ENCODE measurements at regions not wholly inside any gene's neighbourhood (a gene's known extent, or its start where the extent isn't known, plus 50 kb on each side); places are given as distances from the start of the nearest gene placed in this dataset.
"Not testable (repeated sequence)": the region's sequence is repeated elsewhere in the genome, so short reads cannot be mapped to it uniquely, and the experiment has no call there.

DNA sequence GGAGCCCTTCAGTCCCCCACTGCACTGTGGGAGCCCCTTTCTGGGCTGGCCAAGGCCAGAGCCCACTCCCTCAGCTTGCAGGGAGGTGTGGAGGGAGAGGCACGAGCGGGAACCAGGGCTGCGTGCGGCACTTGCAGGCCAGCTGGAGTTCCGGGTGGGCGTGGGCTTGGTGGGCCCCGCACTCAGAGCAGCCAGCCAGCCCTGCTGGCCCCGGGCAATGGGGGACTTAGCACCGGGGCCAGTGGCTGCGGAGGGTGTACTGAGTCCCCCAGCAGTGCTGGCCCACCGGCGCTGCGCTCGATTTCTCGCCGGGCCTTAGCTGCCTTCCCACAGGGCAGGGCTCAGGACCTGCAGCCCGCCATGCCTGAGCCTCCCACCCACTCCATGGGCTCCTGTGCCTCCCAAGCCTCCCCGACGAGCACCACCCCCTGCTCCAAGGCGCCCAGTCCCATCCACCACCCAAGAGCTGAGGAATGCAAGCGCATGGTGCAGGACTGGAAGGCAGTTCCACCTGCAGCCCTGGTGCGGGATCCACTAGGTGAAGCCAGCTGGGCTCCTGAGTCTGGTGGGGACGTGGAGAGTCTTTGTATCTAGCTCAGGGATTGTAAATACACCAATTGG, 776.2 kb downstream of the KCTD8 start:
- DNase-seq: not testable (repeated sequence)

DNA sequence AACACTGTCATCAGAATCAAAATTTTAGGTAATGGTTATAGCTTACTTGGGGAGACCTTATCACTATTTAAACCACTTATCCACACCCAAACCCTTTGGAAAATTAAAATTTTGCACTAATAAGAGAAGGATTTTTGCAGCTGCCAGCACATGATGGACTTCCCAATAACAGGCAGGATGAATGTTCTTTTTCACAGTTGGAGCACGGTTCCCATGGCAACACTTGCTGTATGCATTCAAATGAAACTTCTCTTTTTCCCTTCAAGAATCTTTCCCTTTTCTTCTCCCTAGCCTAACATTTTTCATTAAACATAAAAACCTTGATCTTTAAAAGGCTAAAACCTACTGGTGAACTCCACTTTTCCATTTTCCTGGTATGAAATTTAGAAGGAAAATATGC, 768.2 kb downstream of the KCTD8 start:
- no peak for DNase-seq

DNA sequence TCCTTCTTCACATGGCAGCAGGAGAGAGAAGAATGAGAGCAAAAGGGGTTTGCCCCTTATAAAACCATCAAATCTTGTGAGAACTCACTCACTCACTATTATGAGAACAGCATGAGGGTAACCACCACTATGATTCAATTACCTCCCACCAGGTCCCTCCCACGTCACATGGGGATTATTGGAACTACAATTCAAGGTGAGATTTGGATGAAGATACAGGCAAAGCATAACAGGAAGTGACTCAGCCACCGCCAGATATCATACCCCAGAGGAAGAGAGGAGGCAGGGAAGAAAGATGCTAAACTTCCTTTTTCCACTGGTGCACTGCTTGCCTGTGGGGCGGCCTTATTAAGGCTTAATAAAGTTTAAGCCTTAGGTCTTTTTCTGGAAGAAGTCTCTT, 766.1 kb downstream of the KCTD8 start:
- no peak for DNase-seq

DNA sequence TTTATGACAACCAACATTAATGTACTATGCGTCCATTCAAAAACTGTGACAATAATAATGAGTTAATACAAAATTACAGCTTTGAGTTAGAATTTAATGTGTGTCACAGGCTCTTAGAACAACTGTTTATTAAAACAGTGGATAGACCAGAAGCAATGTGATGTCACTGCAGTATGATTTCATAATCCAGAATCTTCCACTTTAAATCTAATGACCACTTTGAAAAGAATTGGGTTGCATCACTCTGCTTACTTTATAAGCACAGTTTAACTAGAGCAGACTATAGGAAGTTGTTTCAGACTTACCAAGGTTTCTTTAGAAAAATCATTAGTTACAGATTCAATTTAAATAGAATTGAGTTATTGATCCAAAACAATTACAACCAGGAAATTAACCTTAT, 758.5 kb downstream of the KCTD8 start:
- DNase-seq: no peak

DNA sequence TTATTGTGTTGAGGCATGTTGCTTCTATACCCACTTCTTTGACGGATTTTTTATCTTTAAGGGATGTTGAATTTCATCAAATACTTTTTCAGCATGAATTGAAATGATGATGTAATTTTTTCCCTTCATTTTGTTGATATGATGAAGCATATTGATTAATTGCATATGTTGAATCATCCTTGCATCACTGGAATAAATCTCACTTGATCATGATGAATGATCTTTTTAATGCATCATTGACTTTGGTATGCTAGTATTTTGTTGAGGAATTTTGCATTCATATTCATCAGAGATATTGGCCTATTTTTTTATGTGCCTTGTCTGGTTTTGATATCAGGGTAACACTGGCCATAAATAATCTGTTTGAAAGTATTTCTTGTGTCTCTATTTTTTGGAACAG, 754.7 kb downstream of the KCTD8 start:
- no peak for DNase-seq

DNA sequence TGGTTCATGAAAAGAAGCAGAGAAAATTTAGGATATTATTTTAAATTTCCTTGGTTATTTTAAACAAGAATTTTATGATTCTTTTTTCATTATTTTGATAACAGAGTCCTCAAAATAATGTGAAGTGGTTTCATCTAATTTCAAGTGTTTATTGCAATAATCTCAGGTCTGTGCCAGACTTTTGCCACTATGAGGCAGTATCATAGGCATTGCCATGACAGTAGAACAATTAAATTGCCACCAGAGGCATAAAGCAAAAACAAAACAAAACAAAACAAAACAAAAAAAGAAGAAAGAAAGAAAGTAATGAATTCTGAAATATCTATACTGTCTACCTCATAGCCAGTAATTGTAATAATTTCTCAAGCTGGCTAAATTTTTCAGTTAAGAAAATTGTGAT, 739.2 kb downstream of the KCTD8 start:
- no peak for DNase-seq

DNA sequence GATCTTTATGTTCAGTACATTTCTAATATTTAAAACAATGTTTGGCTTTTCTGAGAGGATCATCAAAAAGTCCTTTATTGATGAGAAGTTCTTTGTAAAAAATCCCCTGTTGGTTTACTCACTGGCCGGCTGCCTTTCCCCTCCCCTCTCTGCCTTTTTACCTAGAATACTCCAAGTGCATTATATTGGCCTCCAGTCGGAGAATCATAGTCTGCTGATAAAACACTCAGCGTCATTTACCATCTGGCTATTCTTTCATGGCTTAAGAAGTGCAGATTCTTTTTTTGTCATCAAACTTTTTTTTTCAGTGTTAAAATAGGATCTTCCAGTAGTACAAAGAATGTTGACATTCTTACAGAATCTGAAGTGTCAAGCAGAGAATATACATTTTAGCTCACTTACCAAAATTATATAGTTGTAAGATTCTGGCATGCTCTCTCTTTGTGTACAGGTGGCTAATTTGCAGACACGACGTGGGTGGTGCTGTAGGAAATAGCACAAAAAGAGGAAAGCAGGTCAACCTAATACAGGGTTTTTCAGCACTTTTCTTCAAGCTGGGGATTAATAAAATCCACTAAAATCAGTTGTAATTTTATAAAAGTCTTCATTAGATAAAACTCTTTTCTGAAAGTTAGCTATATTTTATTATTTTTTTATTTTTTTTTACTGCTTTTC, 731.8 kb downstream of the KCTD8 start:
- no peak for DNase-seq

DNA sequence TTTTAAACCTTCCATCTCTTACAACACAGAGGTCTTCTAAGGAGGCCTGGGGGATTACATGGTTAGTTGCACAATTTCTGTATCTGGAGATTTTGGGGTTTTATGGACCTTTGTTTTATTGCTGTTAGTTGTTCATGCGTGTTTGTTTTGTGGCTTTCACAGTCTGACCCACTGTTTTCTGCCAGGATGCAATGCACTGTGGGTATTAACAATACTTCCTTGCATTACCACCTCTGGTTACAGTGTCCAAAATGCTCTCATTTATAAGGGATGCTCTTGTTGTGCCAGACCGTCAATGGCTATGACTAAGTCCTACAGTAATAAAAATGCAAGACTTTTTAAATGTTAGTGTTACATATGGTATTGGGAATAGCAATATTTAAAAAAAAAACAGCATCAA, 730.2 kb downstream of the KCTD8 start:
- DNase-seq: no peak

DNA sequence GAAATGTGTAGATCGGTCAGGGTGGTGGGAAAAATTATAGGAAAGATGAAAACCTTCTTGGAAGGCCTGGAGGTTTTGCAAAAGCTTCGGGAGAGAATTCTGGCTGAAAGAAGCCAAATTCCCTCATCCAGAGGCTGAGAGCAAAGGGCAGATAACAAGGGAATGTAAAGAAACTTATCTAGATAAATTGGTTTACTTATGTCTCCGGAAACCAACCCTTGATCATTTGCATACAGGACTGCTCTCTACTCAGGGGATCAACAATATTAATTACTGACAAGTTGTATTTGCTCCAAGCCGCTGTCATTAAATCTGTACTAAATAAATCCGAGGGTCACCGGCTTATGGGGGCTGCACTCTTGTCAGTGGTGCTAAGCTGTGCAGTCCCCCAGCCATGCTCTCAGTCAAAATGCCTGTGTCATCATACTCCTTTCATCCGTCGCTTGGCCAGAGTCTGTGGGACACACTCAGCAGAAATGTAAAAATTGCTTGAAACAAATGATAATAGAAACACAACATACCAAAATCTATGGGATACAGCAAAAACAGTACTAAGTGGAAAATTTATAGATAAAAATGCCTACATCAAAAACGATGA, 715.7 kb downstream of the KCTD8 start:
- no peak for DNase-seq

DNA sequence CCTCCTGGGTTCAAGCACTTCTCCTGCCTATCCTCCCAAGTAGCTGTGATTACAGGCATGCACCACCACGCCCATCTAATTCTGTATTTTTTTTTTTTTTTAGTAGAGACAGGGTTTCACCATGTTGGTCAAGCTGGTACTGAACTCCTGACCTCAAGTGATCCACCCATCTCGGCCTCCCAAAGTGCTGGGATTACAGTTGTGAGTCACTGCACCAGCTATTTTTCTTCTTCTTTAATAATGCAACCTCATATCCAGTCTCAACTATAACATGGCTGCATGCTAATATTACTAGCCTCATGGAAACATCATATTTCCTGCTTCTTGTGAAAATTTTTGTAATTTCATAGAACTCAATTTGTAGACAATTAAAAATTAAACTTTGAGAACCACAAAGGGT, 706.5 kb downstream of the KCTD8 start:
- no peak for DNase-seq

DNA sequence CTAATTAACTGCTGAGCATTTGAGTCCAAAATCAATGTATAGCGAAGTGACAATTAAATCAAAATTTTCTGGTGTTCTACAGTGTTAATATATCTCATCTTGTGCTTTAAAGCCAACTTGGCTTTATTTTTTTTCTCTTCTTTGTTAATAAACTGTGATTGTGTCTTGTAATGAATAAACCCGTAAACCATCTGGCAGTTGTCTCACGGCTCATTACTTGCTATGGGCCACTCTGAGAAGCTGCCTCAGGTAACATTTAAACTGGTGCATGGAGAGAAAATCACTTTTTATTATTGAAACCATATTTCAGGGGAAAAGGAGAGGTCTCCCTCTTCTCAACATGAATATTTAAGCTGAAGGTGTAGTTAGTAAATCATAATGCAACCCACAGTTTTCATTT, 694.0 kb downstream of the KCTD8 start:
- no peak for DNase-seq

DNA sequence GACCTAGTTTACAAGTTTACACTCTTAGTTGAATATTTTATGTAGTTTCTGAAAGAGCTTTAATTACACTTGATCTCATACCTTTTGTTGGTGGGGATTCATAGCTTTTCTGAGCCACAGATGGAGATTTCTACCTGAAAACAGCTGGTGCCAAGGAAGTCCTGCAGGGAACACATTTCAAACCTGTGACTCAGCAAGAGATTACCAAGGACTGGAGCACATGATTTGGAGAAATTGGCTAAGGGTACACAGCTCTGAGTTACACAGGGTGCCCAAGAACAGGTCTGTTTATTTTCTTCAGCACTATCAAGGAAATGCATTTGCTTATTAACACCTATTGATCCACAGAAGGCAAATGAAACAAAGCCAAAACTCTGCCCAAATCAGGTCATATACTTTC, 691.5 kb downstream of the KCTD8 start:
- DNase-seq: no peak

DNA sequence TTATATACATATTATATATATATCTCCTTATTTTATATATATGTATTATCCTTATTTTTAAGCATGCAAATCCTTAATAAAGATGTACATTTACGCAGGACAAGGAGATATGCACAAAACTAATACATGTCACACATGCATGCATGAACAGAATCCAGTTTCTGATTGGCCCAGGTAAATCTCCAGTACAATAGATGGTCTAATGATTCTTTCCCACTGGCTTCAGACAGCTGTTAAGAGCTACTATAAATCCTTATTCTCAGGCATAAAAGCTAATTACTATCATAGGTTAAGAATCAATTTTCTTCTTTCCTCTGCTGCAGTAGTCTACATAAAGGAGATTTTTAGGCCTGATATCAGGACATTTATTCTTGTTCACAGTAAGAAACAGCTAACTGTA, 689.8 kb downstream of the KCTD8 start:
- no peak for DNase-seq

DNA sequence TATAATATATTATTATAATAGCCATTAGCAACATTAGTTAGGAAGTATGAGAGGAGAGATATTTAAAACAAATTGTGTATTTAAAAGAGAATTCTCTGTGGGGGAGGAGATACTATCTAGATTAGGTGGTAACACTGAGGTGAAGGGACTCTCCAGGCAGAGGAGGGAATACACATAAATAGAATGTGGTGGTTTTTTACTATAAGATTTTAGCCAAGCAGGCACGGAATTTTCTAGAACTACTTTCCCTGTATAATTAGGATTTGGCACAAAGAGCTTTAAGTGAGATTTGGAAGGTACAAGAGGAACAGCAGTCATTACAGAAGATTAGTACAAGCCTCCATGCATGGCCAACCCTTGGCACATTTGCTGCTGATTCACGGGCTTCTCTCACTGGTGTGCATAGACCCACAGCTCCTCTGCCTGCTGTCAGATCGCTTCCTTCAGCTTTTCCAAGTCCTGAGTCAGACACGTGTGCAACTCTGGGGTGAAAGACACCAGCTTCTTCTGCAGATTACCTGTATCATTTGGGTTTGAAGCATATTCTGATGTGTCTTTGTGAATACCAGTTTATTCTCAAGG, 685.5 kb downstream of the KCTD8 start:
- DNase-seq: no peak

DNA sequence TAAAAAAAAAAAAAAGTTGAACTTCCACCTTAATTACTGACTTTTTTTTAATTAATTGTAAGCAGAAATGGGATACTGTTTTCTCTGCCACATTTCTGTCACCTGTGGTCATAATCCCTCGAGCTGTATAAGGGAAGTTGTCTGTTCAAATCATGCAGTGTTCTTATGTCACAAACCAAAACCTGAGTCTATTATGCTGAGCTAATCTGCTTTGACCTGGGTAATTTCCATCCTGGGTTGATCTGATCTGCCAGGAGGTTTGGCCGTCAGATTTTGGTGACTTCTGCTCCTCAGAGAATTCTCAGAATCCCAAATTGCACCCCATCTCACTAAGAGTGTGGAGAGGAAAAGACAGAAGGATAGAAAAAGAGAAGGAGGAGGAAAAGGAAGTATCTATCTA, 683.1 kb downstream of the KCTD8 start:
- DNase-seq: no peak

DNA sequence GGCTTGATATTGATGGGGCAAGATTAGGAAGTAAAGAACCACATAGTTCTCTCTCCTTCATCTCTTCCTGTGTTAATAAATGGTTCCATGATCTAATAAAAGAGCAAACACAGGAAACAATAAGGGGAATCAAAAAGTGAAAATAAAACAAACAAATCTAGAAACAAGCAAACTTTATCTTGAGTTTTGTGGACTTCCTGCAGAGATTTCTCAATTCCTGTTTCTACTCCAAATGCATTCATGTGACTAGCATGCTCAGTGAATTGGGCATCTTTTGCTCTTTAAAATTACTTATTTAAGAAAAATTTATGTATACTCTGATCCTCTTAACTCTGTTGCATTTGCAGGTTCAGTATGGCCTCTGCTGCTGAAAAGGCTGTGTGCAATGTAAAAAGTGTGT, 682.0 kb downstream of the KCTD8 start:
- no peak for DNase-seq

DNA sequence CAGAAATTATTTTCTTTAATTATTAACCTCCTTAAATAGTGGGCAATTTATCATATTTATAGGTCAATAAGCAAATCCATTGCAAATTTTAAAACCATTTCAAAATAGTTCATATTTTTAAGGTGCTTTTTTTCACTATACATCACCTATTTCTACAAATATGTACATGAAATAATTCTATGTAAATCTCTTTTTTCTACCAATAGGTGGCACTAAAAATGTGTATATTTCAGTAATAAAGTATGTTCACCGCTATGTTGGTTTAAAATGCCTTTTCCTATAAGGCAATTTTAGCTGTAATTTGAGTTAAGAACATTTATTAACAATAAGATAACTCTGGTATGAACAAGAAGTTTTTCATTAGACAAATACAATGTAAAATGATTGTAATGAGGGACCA, 672.2 kb downstream of the KCTD8 start:
- DNase-seq: no peak

DNA sequence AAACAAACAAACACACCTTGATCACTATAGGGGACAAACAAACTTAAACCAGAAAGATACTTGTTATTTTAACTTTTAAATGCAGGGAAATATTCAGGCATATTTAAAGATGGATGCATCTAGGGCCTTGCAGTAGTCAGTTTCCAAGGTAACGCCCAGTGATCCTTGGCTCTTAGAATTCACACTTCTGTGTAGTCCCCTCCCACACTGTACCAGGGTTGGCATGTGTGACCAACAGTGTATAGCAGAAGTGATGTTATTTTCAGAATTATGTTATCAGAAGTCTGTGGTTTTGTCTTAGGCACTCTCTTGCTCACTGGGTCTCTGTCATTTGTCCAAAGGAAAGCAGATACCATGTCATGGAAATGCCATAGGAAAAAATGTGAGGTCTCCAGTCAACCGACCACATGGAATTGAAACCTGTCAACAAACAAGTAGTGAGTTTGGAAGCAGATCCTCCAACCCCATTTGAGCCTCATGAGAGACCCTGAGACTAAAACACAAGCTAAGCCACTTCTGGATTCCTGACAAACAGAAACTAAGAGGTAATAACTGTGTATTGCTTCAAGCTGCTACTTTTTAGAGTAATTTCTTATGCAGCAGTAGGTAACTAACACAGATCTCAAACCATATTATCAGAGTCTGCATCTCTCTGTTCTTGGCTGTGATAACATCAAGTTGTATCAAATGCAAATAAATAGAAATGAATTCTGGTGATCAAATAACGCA, 670.3 kb downstream of the KCTD8 start:
- DNase-seq: no peak

DNA sequence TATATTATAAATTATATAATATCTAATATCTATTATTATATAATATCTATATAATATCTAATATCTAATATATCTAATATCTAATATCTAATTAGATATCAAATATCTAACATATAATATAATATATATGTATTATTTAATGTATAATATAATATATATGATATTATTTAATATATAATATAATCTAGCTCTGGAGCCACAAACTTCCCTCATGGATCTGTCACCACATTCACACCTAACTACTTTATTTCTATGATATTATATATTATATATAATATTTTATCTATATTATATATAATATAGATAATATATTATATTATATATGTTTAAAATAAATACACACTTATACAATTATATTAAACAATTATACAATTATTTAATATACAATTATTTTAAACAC, 667.5 kb downstream of the KCTD8 start:
- DNase-seq: no peak

DNA sequence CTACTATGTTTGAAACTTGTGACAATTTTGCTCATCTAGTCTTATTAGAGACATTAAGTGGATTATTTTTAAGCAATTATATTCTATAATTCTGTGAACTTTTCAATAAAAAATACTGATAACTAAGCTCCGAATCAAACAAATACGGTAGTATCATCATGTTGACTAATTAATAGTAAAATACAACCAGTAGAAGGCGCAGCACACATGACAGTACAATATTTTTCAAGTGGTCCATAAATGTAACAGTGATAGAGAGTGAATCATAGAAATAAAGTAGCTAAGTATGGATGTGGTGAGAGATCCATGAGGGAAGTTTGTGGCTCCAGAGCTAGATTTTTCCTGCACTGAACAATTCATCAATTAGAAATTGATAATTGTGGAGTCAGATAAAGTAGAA, 666.2 kb downstream of the KCTD8 start:
- no peak for DNase-seq

DNA sequence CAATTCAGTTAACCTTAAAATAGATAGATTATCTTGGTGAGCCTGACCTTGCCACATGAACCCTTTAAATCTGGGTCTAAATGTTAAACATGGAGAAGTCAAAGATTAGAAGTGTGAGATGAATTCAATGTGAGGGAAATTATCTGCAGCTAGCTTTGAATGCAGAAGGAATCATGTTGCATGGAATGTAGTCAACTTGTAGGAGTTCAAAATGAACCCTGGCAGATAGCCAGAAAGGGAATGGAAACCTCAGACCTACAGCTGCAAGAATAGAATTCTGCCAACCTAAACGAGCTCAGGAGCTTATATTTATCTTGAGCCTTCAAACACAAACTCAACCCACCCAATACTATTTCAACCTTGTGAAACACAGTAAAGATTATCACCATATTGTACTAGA, 632.5 kb downstream of the KCTD8 start:
- DNase-seq: no peak

DNA sequence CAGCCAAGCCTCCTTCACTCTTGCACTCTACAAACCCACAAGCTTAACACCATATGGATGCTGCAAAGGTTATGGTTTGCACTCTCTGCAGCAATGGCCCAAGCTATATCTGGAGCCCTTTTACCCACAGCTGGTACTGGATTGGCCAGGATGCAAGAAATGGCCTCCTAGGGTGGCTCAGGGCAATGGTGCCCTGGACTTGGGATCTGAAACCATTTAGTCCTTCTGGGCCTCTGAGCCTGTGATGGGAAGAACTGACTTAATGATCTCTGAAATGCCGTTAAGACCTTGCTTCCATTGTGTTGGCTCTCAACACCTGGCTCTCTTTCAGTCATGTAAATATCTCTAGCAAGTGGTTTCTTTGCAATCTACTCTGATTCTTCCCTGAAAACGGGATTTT, 626.0 kb downstream of the KCTD8 start:
- DNase-seq: no peak

DNA sequence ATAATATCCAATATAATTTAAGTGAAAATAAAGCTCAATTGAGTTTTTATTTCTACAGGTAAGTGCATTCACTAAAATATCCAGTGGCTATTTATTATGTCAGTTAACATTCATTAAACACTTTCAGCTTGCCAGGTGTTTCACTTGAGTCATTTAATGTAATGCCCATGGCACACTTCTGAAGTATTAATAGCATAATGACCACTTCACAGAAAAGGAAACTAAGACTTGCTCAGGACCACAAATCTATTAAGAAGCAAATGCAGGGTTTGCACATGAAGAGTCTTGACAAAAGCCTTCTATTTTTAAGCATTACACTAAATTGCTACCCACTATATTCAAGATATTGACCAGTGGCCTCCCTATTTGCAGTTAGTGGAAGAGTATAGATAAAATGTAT, 612.7 kb downstream of the KCTD8 start:
- no peak for DNase-seq

DNA sequence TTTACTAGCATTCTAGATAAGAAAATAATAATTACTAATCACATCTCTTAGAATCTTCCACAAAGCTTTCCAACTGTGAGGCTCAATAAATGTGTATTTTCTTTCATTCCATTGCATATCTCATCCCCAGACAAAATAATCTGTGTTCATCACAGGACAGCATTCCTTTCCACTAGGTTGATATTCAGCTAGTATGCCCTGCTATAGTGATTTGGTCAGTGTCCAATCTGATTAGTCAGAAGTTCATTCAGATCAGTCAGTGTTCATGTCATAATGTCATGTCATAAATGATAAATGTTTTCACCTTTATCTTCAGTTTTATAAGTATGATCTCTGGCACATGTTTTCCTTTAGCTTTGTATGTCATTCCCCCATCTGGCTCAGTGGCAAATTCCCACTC, 611.4 kb downstream of the KCTD8 start:
- DNase-seq: no peak
